SU-DHL-6 (cell line): ENCODE measurements at regions not wholly inside any gene's neighbourhood (a gene's known extent, or its start where the extent isn't known, plus 50 kb on each side); places are given as distances from the start of the nearest gene placed in this dataset.

Experiments used
- H2AFZ ChIP-seq: fragments of 200-600 bp; sonication (generic); 2 replicates; pipeline ENCODE4 v1.6.1; 2014; ENCODE audit warnings: low read depth, mild to moderate bottlenecking, moderate library complexity, mixed read lengths, antibody characterized with exemption, low read length; ENCODE audit not compliant: severe bottlenecking
- H3F3A ChIP-seq: fragments of 200-600 bp; shearing (Covaris generic); 2 replicates; pipeline ENCODE4 v1.6.0; 2016; ENCODE audit warnings: antibody characterized with exemption, mild to moderate bottlenecking; ENCODE audit not compliant: insufficient read depth
- H3K27ac ChIP-seq: fragments of 200-600 bp; sonication (generic); 2 replicates; pipeline ENCODE4 v1.5.1; 2016; ENCODE audit warnings: low read depth, mild to moderate bottlenecking, low read length, moderate library complexity, mixed read lengths
- H3K27me3 ChIP-seq: fragments of 200-600 bp; sonication (generic), shearing (Covaris generic); 2 replicates; pipeline ENCODE4 v1.6.0; 2014; ENCODE audit warnings: mild to moderate bottlenecking, low read length
- H3K36me3 ChIP-seq: fragments of 200-600 bp; sonication (generic); 2 replicates; pipeline ENCODE4 v1.6.1; 2014; ENCODE audit warnings: mild to moderate bottlenecking, low read length, mixed read lengths
- H3K4me2 ChIP-seq: fragments of 300-600, 200-600 bp; shearing (Covaris generic), sonication (generic); 2 replicates; pipeline ENCODE4 v1.6.0; 2014; ENCODE audit warnings: low read length, low read depth, mild to moderate bottlenecking; ENCODE audit not compliant: poor library complexity, severe bottlenecking
- H3K4me3 ChIP-seq: fragments of 200-600 bp; sonication (generic); 2 replicates; pipeline ENCODE4 v1.5.1; 2014; ENCODE audit warnings: antibody characterized with exemption, low read length, mild to moderate bottlenecking, mixed read lengths; ENCODE audit not compliant: insufficient read depth, poor library complexity, severe bottlenecking
- H3K79me2 ChIP-seq: fragments of 200-600 bp; sonication (generic); 2 replicates; pipeline ENCODE4 v1.6.1; 2014; ENCODE audit warnings: mild to moderate bottlenecking, low read length, moderate library complexity; ENCODE audit not compliant: insufficient read depth
- H3K9ac ChIP-seq: fragments of 200-600 bp; sonication (generic); 2 replicates; pipeline ENCODE4 v1.7.0; 2014; ENCODE audit warnings: mild to moderate bottlenecking, low read length
- H3K9me2 ChIP-seq: fragments of 200-600 bp; sonication (generic); replicated peaks from 2 replicates; pipeline ENCODE4 v1.6.1; 2014; ENCODE audit warnings: low read length; ENCODE audit not compliant: insufficient read depth
- H3K9me3 ChIP-seq: fragments of 200-600 bp; sonication (generic); 2 replicates; pipeline ENCODE4 v1.6.1; 2014; ENCODE audit warnings: low read length, mixed read lengths; ENCODE audit not compliant: insufficient read depth
- H4K20me1 ChIP-seq: fragments of 200-600 bp; sonication (generic); 2 replicates; pipeline ENCODE4 v1.6.1; 2014; ENCODE audit warnings: low read depth, mild to moderate bottlenecking, antibody characterized with exemption, low read length, moderate library complexity, mixed read lengths
- CTCF ChIP-seq: fragments of 200-600 bp; sonication (generic); IDR thresholded peaks from one replicate; pipeline ENCODE4 v1.5.1; 2017; ENCODE audit warnings: antibody characterized with exemption, mild to moderate bottlenecking, low read length, moderate library complexity; ENCODE audit not compliant: insufficient read depth, poor library complexity, severe bottlenecking
- EZH2phosphoT487 ChIP-seq: fragments of 200-600 bp; sonication (generic), shearing (Covaris generic); conservative IDR thresholded peaks from 2 replicates; pipeline ENCODE4 v1.6.1; 2018; ENCODE audit warnings: mild to moderate bottlenecking, antibody characterized with exemption, low read length, moderate library complexity, mixed read lengths

- H3K36me3 ChIP-seq = no peaks in the 10 kb centered on the region
- H3K27me3 ChIP-seq = no peaks in the 10 kb centered on the region
- TF ChIP-seq CTCF (no peak), EZH2phosphoT487 (no peak)
- no peak overlapping the region for H2AFZ ChIP-seq
- H3K4me2 ChIP-seq = no peak overlapping the region
- H3K9ac ChIP-seq = no peak overlapping the region
- H3K9me3 ChIP-seq = no peaks in the 10 kb centered on the region
- H3K79me2 ChIP-seq = no peaks in the 10 kb centered on the region
- H4K20me1 ChIP-seq = no peaks in the 10 kb centered on the region
- H3K27ac ChIP-seq = no peak overlapping the region
- H3F3A ChIP-seq = no peaks in the 10 kb centered on the region
- no peak overlapping the region for H3K4me3 ChIP-seq
- H3K9me2 ChIP-seq = peaks cover 4% of the 10 kb centered on the region; the same call in 1 of the 2 replicates
Observed at GRCh38 chr3:80213086-80213485, 445.3 kb upstream of the ROBO1 start.

GRCh38 chr3:80192936-80193335 is 425.1 kb upstream of the ROBO1 start:
- H4K20me1 ChIP-seq = no peaks in the 10 kb centered on the region
- H2AFZ ChIP-seq = no peak overlapping the region
- H3K9me2 ChIP-seq = no peaks in the 10 kb centered on the region
- no peaks in the 10 kb centered on the region for H3K79me2 ChIP-seq
- no peaks in the 10 kb centered on the region for H3K9me3 ChIP-seq
- no peak overlapping the region for H3K27ac ChIP-seq
- H3F3A ChIP-seq = no peaks in the 10 kb centered on the region
- no peak overlapping the region for H3K4me2 ChIP-seq
- H3K36me3 ChIP-seq = no peaks in the 10 kb centered on the region
- H3K4me3 ChIP-seq = no peak overlapping the region
- H3K27me3 ChIP-seq = no peaks in the 10 kb centered on the region
- H3K9ac ChIP-seq = no peak overlapping the region
- no peak for TF ChIP-seq EZH2phosphoT487
- no peak for TF ChIP-seq CTCF

GRCh38 chr3:80190051-80190450 is 422.3 kb upstream of the ROBO1 start:
- Histone ChIP-seq H3K9me3 (no peaks in the 10 kb centered on the region), H3K27me3 (no peaks in the 10 kb centered on the region), H4K20me1 (no peaks in the 10 kb centered on the region), H3K9me2 (no peaks in the 10 kb centered on the region), H3K4me2 (no peak overlapping the region), H2AFZ (no peak overlapping the region), H3K9ac (no peak overlapping the region), H3K79me2 (no peaks in the 10 kb centered on the region), H3K27ac (no peak overlapping the region), H3K4me3 (no peak overlapping the region), H3K36me3 (no peaks in the 10 kb centered on the region), H3F3A (no peaks in the 10 kb centered on the region)
- TF ChIP-seq EZH2phosphoT487 = no peak
- no peak for TF ChIP-seq CTCF

- no peaks in the 10 kb centered on the region for H3K79me2 ChIP-seq
- H3K27ac ChIP-seq = no peak overlapping the region
- no peaks in the 10 kb centered on the region for H3F3A ChIP-seq
- no peak overlapping the region for H3K4me2 ChIP-seq
- no peak overlapping the region for H3K9ac ChIP-seq
- H2AFZ ChIP-seq = no peak overlapping the region
- H3K9me2 ChIP-seq = no peaks in the 10 kb centered on the region
- no peak overlapping the region for H3K4me3 ChIP-seq
- H3K9me3 ChIP-seq = no peaks in the 10 kb centered on the region
- no peaks in the 10 kb centered on the region for H4K20me1 ChIP-seq
- TF ChIP-seq CTCF (no peak), EZH2phosphoT487 (no peak)
- no peaks in the 10 kb centered on the region for H3K36me3 ChIP-seq
- no peaks in the 10 kb centered on the region for H3K27me3 ChIP-seq
Observed at GRCh38 chr3:80187981-80188380, 420.2 kb upstream of the ROBO1 start.
